Neural crest cell (in vitro differentiated cells): ENCODE measurements at regions not wholly inside any gene's neighbourhood (a gene's known extent, or its start where the extent isn't known, plus 50 kb on each side); places are given as distances from the start of the nearest gene placed in this dataset.

Source experiments
- DNase-seq: peaks from one replicate; pipeline ENCODE4 v3.0.0; 2021; ENCODE audit warnings: low read depth, mixed read lengths, low spot score
- H3K27ac Mint-ChIP-seq: one replicate; pipeline ENCODE4 v1.8.0; 2021; ENCODE audit warnings: mild to moderate bottlenecking, mixed read lengths; ENCODE audit not compliant: unreplicated experiment
- H3K27me3 Mint-ChIP-seq: 2 replicates; pipeline ENCODE4 v1.8.0; 2021; ENCODE audit warnings: low read depth, mild to moderate bottlenecking, mixed read lengths
- H3K36me3 Mint-ChIP-seq: 2 replicates; pipeline ENCODE4 v1.8.0; 2021; ENCODE audit warnings: low read depth, mild to moderate bottlenecking, mixed read lengths
- H3K4me1 Mint-ChIP-seq: 2 replicates; pipeline ENCODE4 v1.8.0; 2021; ENCODE audit warnings: mixed read lengths
- H3K4me3 Mint-ChIP-seq: one replicate; pipeline ENCODE4 v1.8.0; 2021; ENCODE audit warnings: mild to moderate bottlenecking, mixed read lengths
- H3K9me3 Mint-ChIP-seq: 2 replicates; pipeline ENCODE4 v1.8.0; 2021; ENCODE audit warnings: mixed read lengths
- TF ChIP-seq, protein P1 (sequence below): fragments of 200-600 bp; sonication (generic); conservative IDR thresholded peaks from 2 replicates; pipeline ENCODE4 v1.5.0; 2021; ENCODE audit warnings: antibody characterized with exemption, mild to moderate bottlenecking

DNA sequence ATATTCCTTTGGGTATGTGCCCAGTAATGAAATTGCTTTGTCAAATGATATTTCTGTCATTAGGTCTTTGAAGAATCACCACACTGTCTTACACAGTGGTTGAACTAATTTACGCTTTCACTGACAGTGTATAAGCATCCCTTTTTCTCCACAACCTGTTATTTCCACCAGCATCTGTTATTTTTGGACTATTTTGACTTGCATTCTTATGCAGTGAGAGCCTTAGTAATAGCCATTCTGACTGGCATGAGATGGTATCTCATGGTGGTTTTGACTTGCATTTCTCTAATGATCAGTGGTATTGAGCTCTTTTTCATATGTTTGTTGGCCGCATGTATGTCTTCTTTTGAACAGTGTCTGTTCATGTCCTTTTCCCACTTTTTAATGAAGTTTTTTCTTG, 92.0 kb upstream of the SPATA13 start:
- DNase-seq: no peak
- Mint-ChIP-seq H3K9me3 (peaks cover 4% of the 10 kb centered on the region), H3K36me3 (no peaks in the 10 kb centered on the region), H3K27ac (no peak overlapping the region), H3K27me3 (no peaks in the 10 kb centered on the region), H3K4me1 (peaks cover 34% of the 10 kb centered on the region), H3K4me3 (no peak overlapping the region)
- TF ChIP-seq, protein P1, sequence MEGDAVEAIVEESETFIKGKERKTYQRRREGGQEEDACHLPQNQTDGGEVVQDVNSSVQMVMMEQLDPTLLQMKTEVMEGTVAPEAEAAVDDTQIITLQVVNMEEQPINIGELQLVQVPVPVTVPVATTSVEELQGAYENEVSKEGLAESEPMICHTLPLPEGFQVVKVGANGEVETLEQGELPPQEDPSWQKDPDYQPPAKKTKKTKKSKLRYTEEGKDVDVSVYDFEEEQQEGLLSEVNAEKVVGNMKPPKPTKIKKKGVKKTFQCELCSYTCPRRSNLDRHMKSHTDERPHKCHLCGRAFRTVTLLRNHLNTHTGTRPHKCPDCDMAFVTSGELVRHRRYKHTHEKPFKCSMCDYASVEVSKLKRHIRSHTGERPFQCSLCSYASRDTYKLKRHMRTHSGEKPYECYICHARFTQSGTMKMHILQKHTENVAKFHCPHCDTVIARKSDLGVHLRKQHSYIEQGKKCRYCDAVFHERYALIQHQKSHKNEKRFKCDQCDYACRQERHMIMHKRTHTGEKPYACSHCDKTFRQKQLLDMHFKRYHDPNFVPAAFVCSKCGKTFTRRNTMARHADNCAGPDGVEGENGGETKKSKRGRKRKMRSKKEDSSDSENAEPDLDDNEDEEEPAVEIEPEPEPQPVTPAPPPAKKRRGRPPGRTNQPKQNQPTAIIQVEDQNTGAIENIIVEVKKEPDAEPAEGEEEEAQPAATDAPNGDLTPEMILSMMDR: no peak

DNA sequence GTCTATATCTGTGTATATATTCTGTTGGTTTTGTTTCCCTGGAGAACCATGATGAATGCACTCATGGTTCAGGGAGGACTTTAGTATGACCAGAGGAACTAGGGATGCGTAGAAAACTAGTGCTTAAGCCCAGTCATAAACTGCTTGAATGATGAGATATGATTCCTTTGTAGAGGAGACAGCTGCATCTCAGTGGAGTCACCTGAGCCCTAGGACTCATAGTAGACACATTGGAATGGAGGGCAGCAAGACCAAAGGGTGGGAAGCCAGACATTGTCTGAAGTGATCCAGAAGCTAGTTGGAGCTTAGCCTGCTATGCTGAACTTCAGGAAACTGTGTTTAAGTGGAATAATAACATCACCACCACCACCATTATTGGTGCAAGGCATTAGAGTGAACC, 89.5 kb upstream of the SPATA13 start:
- no peak for DNase-seq
- Mint-ChIP-seq H3K27me3 (no peaks in the 10 kb centered on the region), H3K27ac (no peak overlapping the region), H3K4me1 (peaks cover 35% of the 10 kb centered on the region), H3K9me3 (peaks cover 4% of the 10 kb centered on the region), H3K4me3 (no peak overlapping the region), H3K36me3 (no peaks in the 10 kb centered on the region)
- TF ChIP-seq, protein P1: no peak

DNA sequence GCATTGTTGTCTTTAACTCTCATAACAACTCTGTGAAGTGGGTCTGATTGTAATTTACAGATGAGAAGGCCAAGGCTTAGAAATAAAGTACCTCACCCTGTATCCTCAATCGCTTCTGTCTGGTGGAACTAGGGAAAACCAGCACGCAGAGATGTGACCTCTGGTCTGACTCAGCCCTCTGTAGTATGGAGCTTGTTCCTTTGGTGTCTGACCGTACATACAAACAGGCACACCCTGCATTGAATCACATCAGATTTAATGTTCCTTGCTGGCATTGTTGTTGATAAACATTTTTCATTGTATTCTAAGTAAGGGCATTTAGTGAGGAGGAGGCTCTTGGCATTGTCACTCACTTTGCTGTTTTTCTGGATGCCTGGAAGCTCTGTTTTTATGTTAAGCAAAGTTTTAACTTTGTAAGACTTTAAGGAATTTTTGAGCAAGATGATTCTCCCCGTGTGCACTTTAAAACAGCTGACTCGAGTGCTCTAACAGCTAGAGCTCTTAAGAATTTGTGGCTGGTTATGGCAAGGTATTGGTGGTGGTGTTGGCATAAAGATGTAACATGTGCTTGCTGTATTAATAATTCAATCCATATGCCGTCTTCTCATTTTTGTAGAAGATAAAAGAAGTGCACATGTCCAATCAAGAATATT, 89.0 kb upstream of the SPATA13 start:
- H3K36me3 Mint-ChIP-seq: no peaks in the 10 kb centered on the region

DNA sequence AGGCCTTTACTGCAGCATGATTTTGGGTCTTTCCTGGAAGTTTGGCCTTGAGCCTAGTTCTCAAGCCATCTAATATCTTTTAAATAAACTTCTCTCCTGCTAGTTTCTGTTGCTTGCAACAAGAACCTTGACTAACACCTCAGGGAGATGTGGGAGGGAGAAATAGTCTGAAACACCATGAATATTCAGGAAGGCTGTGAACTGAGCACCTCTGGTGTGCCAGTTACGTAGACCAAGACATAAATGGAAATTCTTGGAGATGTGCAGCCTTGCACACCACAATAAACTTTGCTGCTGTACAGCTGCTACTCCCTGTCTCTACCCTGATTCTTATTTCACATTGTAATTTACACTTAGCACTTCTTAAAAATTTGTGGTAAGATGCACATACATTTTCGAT, 86.9 kb upstream of the SPATA13 start:
- TF ChIP-seq, protein P1: no peak
- no peaks in the 10 kb centered on the region for H3K9me3 Mint-ChIP-seq
- H3K27me3 Mint-ChIP-seq: no peaks in the 10 kb centered on the region
- H3K4me3 Mint-ChIP-seq: no peak overlapping the region
- H3K4me1 Mint-ChIP-seq: peaks cover 40% of the 10 kb centered on the region
- no peaks in the 10 kb centered on the region for H3K36me3 Mint-ChIP-seq
- peak overlapping the region; percentile 9 for H3K27ac Mint-ChIP-seq
- no peak for DNase-seq

More for the DNA sequence above, 89.0 kb upstream of the SPATA13 start:
- Mint-ChIP-seq H3K27ac (peak overlapping the region; percentile 24), H3K27me3 (no peaks in the 10 kb centered on the region), H3K4me3 (no peak overlapping the region), H3K4me1 (peaks cover 39% of the 10 kb centered on the region), H3K9me3 (peaks cover 4% of the 10 kb centered on the region)
- DNase-seq: no peak
- TF ChIP-seq, protein P1: no peak

DNA sequence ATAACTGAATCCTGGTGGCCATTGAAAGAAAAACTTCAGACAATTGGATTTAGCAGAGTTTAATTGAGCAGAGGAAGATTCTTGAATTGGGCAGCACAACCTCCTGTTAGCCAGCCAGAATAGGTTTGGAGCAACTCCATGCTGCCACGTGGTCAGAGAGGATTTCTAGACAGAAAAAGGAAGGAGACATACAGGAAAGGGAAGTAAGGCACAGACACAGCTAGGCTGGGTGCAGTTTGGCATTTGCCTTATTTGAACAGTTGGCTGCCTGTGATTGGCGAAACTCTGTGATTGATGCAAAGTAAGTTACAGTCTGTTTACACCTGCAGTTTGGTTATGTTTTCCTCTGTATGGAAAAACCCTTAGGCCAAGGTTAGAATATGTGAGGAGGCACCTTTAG, 85.8 kb upstream of the SPATA13 start:
- Mint-ChIP-seq H3K4me1 (peaks cover 45% of the 10 kb centered on the region), H3K27ac (no peak overlapping the region), H3K4me3 (no peak overlapping the region), H3K36me3 (no peaks in the 10 kb centered on the region), H3K9me3 (no peaks in the 10 kb centered on the region), H3K27me3 (no peaks in the 10 kb centered on the region)
- no peak for DNase-seq
- TF ChIP-seq, protein P1: no peak
